DMS53 treated with DMSO at 0.1 percent for 48 hours (cell line): ENCODE measurements at regions not wholly inside any gene's neighbourhood (a gene's known extent, or its start where the extent isn't known, plus 50 kb on each side); places are given as distances from the start of the nearest gene placed in this dataset.
"Not testable (repeated sequence)": the region's sequence is repeated elsewhere in the genome, so short reads cannot be mapped to it uniquely, and the experiment has no call there.

Experiments used
- DNase-seq: peaks from one replicate; lab custom pipeline; 2025; ENCODE audit not compliant: unreplicated experiment; lab: John Stamatoyannopoulos, UW

DNA sequence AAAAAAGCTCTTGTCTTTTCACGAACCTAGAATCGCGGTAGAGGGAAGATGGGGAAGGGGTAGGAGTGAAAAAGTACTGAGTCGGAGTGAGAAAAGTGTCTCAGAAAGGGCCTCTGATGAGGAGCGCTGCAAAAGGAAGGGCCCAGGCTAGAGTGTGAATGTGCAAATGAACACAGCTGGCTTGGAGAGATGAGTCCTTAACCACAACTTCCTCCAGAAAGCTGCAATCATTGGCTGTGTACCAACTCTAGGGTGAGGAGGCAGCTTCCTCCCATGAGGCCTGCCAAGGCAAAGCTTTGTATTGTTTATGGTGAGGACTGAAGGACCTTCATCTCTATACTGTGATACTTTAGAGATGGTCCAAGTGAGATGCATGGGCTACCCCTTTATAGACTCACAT, 566.9 kb upstream of the ANO5 start:
- no peak for DNase-seq

DNA sequence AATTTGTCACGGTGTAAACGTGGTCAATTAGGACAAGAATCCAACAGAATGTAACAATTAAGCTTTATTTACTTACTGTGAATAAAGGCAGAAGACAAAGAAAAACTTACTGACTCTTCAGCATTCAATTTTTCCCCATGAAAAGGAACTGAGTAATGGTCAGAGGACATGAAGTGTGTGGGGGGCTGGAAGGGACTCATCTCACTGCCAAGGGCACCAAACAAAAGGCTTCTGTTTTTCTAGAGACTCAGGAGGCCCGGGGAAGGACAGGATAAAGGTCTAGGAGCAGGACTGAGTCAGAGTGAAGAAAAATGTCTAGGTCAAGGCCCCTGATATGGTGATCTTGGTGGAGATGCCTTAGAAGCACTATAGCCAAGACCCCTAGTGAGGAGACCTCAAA, 564.2 kb upstream of the ANO5 start:
- no peak for DNase-seq

- DNase-seq, result no peak
These were observed 561.9 kb upstream of the ANO5 start for GRCh38 chr11:21630934-21631478.

GRCh38 chr11:21631991-21632390, 560.9 kb upstream of the ANO5 start:
- DNase-seq, result no peak

DNA sequence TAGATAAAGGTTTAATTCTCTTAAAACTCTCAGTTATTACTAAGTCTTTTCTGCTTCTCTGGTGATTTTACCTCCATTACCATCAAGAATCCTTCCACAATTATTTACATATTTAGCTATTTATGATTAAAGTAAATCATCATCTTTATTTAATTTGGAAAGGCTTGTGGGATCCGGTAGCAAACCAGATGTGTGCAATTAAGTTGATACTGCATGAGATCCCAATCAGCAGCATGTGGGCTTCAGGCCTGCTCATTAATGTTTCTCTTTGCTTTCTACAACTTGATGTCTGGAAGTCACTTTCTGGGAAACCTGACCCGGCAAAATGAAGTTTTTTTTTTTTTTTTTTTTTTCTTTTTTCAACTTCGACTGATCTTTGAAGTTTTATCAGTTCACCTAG, 558.4 kb upstream of the ANO5 start:
- DNase-seq, result no peak

GRCh38 chr11:21634956-21635355, 557.9 kb upstream of the ANO5 start:
- no peak for DNase-seq

GRCh38 chr11:21635394-21636145, 557.3 kb upstream of the ANO5 start:
- no peak for DNase-seq

DNA sequence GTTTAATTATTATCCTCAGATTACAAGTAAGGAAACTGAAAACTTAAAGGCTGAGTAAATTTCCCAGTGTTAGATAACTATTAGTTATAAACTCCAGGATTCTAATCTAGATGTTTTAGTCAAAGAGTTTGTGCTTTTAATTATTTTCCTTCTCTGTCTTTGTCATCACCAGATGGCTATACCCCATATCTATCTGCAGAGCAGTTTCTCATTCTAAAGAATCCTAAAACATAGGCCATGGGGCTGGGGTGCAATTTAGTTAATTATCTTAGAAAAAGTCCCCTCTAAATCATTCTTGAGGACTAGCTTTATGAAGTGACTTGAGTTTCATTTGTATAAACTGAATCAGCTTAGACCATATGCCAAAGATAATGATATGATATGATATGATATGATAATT, 556.3 kb upstream of the ANO5 start:
- DNase-seq, result no peak

DNA sequence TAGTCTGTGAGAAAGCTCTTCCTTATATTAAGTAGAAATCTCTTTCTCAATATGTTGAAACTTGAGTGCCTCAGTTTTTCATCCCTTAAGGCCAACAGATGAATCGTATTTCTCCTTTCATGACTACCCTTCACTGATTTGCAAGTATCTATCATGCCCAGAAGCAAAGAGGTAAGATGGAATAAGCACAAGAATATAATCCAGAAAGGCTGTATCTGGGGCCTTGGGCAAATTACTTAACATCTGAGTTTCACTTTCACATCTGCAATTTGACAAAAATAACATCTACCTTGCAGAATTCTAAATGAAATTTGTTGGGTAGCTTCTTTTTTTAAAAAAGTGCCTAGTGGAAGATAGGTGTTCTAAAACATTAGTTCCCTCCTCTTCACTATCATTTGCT, 552.4 kb upstream of the ANO5 start:
- no peak for DNase-seq

DNA sequence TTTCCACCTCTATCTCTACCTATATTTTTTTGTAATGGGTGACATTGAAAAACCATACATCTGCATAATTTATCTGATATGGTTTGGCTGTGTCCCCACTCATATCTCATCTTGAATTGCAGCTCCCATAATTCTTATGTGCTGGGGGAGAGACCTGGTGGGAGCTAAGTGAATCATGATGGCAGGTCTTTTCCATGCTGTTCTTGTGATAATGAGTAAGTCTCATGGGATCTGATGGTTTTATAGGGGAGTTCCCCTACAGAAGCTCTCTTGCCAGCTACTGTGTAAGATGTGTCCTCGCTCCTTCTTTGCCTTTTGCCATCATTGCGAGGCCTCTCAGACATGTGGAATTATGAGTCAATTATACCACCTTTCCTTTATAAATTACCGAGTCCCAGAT, 551.0 kb upstream of the ANO5 start:
- no peak for DNase-seq

DNA sequence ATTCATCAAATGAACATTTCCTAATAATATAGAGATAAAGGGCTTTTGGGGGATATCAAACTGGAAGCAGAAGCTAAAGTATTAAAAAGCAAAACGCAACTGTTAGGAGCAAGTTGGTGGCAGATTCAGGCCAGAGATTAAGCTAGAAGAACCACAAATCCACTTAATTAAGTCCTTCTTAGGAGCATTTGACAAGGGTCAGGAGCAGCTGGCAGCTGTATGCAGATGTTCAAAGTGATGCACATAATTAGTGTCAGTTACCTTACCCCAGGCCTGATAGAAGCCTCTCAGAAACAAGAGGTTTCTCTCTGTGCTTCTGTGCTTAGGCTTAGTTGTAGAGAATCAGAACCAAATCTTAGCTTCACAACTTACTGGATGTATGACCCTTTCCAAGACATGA, 546.5 kb upstream of the ANO5 start:
- DNase-seq, result no peak

GRCh38 chr11:21650961-21651360, 541.9 kb upstream of the ANO5 start:
- no peak for DNase-seq

DNA sequence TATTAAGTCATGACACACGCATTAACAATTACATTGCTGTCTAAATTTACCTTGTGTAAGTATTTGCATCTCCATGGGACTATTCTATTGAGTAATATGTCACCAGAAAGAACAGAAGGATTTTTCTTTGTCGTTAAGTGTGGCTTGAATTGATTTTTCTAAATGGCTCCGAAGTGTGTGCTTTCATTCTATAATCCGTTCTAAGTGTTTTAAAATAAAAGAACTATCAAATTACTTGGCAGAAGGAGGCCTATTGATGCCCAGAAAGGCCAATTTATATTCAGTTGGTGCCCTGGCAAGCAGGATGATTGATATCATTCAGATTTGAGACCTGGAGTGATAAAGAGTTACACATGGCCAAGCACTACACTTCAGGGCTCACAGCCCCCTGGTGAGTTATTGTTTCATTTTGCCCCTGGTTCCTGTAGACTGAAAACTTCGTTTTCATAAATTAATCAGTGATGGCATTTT, 538.9 kb upstream of the ANO5 start:
- no peak for DNase-seq

DNA sequence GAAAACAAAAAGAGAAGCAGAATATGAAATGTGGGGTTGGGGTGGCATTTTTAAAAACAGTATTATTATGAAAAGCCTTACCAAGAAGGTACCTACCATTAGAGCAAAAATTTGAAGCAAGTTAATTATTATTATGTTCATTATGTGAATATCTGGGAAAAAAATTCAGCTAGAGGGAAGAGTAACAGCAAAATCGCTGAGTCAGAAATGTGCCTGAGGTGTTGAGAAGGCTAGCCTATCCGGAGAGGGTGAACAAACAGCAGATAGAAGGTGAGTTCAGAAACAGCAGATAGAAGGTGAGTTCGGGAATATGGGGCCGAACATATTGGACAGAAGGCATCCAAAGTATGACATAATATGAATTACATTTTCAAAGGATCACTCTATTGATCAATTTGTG, 536.8 kb upstream of the ANO5 start:
- DNase-seq, result no peak

DNA sequence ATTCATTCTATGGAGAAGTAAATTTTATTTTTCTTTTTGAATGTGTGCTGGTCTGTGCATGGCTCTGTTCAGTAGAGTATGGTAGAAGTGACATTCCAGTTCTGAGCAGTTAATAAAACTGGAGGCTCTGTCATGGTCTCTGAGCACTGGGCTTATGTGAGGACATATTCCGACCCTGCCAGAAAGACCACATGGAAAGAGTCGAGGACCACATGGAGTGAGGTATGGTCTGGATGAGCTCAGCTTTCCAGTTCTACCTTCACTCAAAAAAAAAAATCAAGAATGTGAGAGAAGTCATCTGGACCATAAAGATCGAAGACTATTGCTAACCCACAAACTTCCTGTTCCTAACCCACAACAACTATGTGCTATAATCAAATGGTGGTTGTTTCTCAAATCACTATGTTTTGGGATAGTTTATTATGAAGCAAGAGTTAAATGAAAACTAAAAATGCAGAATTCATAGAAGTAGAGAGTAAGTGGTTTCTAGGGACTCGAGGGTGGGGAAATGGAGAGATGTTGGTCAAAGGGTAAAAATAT, 534.2 kb upstream of the ANO5 start:
- DNase-seq, result no peak

DNA sequence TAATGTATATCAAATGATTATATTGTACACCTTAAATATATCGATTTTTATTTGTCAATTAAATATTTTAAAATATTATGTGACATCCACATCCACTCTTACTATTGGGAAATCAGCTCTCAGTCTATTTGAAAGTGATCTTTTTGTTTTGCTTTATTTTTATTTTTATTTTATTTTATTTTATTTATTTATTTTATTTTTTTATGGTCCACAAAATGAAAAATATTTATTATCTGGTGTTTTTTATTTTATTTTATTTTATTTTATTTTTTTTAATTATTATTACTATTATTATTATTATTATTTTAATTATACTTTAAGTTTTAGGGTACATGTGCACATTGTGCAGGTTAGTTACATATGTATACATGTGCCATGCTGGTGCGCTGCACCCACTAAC, 533.5 kb upstream of the ANO5 start:
- not testable (repeated sequence) for DNase-seq

GRCh38 chr11:21659961-21660360, 532.9 kb upstream of the ANO5 start:
- DNase-seq, result no peak

DNA sequence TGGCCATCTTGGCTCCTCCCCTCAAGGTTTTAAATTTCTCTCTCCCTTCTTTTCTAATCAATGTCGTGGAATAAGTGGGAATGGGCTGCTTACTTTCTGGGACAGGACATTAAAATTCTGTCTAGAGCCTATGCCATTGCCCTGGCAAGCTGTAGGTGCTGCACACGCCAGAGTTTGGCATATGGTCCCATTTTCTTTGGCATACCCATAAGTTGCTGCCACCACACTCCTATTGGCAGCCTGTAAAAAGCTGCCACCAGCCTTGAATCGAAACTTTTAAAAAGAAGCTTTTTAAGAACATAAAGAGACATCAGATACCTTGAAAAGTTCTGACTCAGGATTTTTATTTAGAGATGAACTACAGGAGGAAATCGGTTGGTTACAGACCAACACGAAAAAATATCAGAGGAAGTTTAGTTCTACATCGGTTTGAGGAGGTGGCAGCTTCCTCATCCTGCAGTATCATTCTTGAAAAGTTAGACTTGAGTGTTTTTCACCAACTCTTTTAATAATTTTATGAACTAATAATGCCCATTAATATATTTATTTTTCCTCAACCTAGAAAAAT, 517.8 kb upstream of the ANO5 start:
- DNase-seq, result no peak

GRCh38 chr11:21687643-21688042, 505.2 kb upstream of the ANO5 start:
- DNase-seq, result no peak

- no peak for DNase-seq
These were observed 488.3 kb upstream of the ANO5 start for GRCh38 chr11:21704539-21704938.

GRCh38 chr11:21707116-21707739, 485.7 kb upstream of the ANO5 start:
- no peak for DNase-seq

DNA sequence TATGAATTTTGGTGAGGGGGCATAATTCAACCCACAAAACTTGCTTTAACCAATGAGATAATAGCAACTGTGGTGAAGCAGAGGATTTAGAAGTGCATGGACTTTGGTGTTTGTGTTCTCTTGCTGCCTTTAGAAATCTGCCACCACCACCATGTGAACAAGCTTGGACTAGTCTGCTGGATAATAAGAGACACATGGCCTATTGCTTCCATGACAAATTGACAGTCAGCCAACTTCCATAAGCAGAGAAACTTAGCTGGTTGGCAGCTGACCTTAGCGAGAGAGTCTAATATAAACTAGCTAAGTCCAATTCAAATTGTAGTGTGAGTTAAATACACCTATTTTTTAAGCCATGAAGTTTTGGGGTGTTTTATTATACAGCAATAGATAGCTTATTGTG, 482.1 kb upstream of the ANO5 start:
- DNase-seq, result no peak
